PFSK-1 (cell line): ENCODE measurements at regions not wholly inside any gene's neighbourhood (a gene's known extent, or its start where the extent isn't known, plus 50 kb on each side); places are given as distances from the start of the nearest gene placed in this dataset.

ENCODE experiments used
- FOXP2 ChIP-seq: optimal IDR thresholded peaks from 2 replicates; pipeline ENCODE3; 2011; ENCODE audit warnings: borderline replicate concordance, control low read depth, inconsistent platforms; ENCODE audit not compliant: insufficient read depth; ENCODE audit errors: extremely low read length, extremely low read depth
- POLR2AphosphoS5 ChIP-seq: IDR thresholded peaks from 2 replicates; pipeline ENCODE4 v1.6.1; 2012; ENCODE audit warnings: low read depth, mild to moderate bottlenecking, control low read depth, low read length, moderate library complexity
- SIN3A ChIP-seq: IDR thresholded peaks from 2 replicates; pipeline ENCODE4 v1.6.1; 2012; ENCODE audit warnings: mild to moderate bottlenecking, low read length, moderate library complexity, borderline replicate concordance; ENCODE audit not compliant: insufficient read depth
- TAF1 ChIP-seq: IDR thresholded peaks from 2 replicates; pipeline ENCODE4 v1.6.1; 2012; ENCODE audit warnings: low read length, control low read depth, borderline replicate concordance; ENCODE audit not compliant: insufficient read depth
- TF ChIP-seq, protein P1 (sequence below), 2 experiments: IDR thresholded peaks; 2 replicates each; pipeline versions ENCODE4 v1.6.1 to v1.8.0; 2011 to 2012; ENCODE audit warnings: low read depth in 2 of 2, low read length in 2 of 2, control low read depth in 1 of 2, inconsistent platforms in 1 of 2, mild to moderate bottlenecking in 1 of 2, moderate library complexity in 1 of 2; ENCODE audit not compliant: insufficient read depth in 1 of 2

- TF ChIP-seq SIN3A, result no peak
- no peak for TF ChIP-seq FOXP2
- TF ChIP-seq, protein P1, sequence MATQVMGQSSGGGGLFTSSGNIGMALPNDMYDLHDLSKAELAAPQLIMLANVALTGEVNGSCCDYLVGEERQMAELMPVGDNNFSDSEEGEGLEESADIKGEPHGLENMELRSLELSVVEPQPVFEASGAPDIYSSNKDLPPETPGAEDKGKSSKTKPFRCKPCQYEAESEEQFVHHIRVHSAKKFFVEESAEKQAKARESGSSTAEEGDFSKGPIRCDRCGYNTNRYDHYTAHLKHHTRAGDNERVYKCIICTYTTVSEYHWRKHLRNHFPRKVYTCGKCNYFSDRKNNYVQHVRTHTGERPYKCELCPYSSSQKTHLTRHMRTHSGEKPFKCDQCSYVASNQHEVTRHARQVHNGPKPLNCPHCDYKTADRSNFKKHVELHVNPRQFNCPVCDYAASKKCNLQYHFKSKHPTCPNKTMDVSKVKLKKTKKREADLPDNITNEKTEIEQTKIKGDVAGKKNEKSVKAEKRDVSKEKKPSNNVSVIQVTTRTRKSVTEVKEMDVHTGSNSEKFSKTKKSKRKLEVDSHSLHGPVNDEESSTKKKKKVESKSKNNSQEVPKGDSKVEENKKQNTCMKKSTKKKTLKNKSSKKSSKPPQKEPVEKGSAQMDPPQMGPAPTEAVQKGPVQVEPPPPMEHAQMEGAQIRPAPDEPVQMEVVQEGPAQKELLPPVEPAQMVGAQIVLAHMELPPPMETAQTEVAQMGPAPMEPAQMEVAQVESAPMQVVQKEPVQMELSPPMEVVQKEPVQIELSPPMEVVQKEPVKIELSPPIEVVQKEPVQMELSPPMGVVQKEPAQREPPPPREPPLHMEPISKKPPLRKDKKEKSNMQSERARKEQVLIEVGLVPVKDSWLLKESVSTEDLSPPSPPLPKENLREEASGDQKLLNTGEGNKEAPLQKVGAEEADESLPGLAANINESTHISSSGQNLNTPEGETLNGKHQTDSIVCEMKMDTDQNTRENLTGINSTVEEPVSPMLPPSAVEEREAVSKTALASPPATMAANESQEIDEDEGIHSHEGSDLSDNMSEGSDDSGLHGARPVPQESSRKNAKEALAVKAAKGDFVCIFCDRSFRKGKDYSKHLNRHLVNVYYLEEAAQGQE (IDR thresholded peaks at IDR 0.05; ENCODE audit: insufficient read depth in 1 of 2, low read depth in 2 of 2, low read length in 2 of 2), result no peak
- TF ChIP-seq POLR2AphosphoS5, result no peak
- no peak for TF ChIP-seq TAF1
Observed at GRCh38 chr1:218755128-218755527, 410.0 kb downstream of the TGFB2 start.

GRCh38 chr1:218759795-218760194 is 413.9 kb upstream of the LYPLAL1 start:
- TF ChIP-seq SIN3A, result no peak
- no peak for TF ChIP-seq FOXP2
- TF ChIP-seq, protein P1 (IDR thresholded peaks at IDR 0.05; ENCODE audit: insufficient read depth in 1 of 2, low read depth in 2 of 2, low read length in 2 of 2), result no peak
- no peak for TF ChIP-seq POLR2AphosphoS5
- no peak for TF ChIP-seq TAF1

- TF ChIP-seq SIN3A (no peak), TAF1 (no peak), FOXP2 (no peak), POLR2AphosphoS5 (no peak)
- TF ChIP-seq, protein P1 (IDR thresholded peaks at IDR 0.05; ENCODE audit: insufficient read depth in 1 of 2, low read depth in 2 of 2, low read length in 2 of 2), result no peak
Observed at GRCh38 chr1:218760601-218761570, 412.8 kb upstream of the LYPLAL1 start.

DNA sequence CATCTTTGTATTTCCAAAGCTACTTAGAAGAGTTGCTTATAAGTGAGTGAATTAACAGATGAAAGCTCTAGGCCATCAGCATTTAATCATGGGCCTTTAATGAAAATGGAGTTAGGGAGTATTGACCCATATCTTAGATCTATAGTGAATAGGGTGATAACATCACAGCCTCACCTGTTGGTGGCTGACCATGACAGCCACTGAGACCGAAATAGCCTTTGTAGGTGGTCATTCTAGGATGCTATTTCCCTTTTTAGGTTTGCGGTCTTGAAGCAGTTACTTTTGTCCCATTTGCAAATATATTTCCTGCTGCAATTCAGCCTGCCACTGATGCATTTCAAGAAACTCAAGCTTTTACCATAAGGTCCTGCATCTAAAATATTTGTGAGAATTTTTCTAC is 410.1 kb upstream of the LYPLAL1 start:
- no peak for TF ChIP-seq TAF1
- TF ChIP-seq, protein P1 (IDR thresholded peaks at IDR 0.05; ENCODE audit: insufficient read depth in 1 of 2, low read depth in 2 of 2, low read length in 2 of 2), result no peak
- no peak for TF ChIP-seq FOXP2
- TF ChIP-seq SIN3A, result no peak
- TF ChIP-seq POLR2AphosphoS5, result no peak

DNA sequence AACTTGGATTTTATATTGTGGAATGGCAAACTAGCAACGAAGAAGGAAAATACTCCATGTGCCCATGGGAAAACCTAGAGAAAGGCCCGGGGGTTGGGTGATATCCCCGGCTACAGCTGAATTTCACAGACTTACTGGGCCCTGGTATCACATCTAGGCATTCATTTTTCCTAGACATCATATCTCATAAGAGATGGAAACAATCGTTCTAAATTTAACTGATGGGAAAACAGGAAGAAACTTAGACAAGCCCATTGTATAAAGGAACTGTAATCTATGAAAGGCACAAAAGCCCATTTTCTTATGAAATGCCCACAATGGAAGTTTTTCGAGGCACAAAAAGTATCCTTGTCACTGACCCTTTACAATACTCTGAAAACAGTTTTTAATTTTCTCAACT is 407.9 kb upstream of the LYPLAL1 start:
- no peak for TF ChIP-seq SIN3A
- TF ChIP-seq TAF1, result no peak
- TF ChIP-seq POLR2AphosphoS5, result no peak
- TF ChIP-seq FOXP2, result no peak
- TF ChIP-seq, protein P1 (IDR thresholded peaks at IDR 0.05; ENCODE audit: insufficient read depth in 1 of 2, low read depth in 2 of 2, low read length in 2 of 2), result no peak
